SK-N-SH (cell line): ENCODE measurements at regions not wholly inside any gene's neighbourhood (a gene's known extent, or its start where the extent isn't known, plus 50 kb on each side); places are given as distances from the start of the nearest gene placed in this dataset.

Source experiments
- CTCF ChIA-PET: fragments of 300-600, 350-600 bp; formaldehyde crosslinking; extraction: SDS; loops from one replicate; lab custom pipeline; 2021; lab: Yijun Ruan, JAX
- POLR2A ChIA-PET: fragments of 350-600 bp; sonication (Branson Sonifier 250); formaldehyde crosslinking; extraction: SDS; loops from one replicate; lab custom pipeline; 2020; ENCODE audit warnings: antibody characterized with exemption, inconsistent platforms; lab: Yijun Ruan, JAX
- DNase-seq: peaks from one replicate; pipeline ENCODE4 v3.0.0; 2012
- H2AFZ ChIP-seq: fragments of 200-600 bp; sonication (generic); 2 replicates; pipeline ENCODE4 v1.8.1; 2016; ENCODE audit warnings: antibody characterized with exemption, mild to moderate bottlenecking, low read depth
- H3F3A ChIP-seq: fragments of 200-600 bp; sonication (generic); replicated peaks from 2 replicates; pipeline ENCODE3; 2016; ENCODE audit warnings: antibody characterized with exemption, mild to moderate bottlenecking; ENCODE audit not compliant: insufficient read depth
- H3K27ac ChIP-seq, 2 experiments: fragments of 200-500 bp in 1 of 2; fragments of 200-600 bp in 1 of 2; sonication (Bioruptor generic) in 1 of 2; sonication (generic), shearing (Covaris generic) in 1 of 2; 2 replicates each; pipeline versions ENCODE4 v1.5.1 to v1.6.1; 2014 to 2016; ENCODE audit warnings: low read depth in 2 of 2, inconsistent platforms in 1 of 2, low read length in 1 of 2, mild to moderate bottlenecking in 1 of 2, mixed read lengths in 1 of 2
- H3K27me3 ChIP-seq: fragments of 200-600 bp; sonication (generic), shearing (Covaris generic); 2 replicates; pipeline ENCODE4 v1.6.1; 2016; ENCODE audit warnings: mixed run types; ENCODE audit not compliant: insufficient read depth
- H3K36me3 ChIP-seq, 2 experiments: fragments of 200-500 bp in 1 of 2; fragments of 200-600 bp in 1 of 2; sonication (Bioruptor generic) in 1 of 2; sonication (generic) in 1 of 2; replicated peaks in 1 of 2; 2 replicates each; pipeline versions ENCODE3 to v1.5.1; 2014 to 2016; ENCODE audit warnings: low read length in 1 of 2, mild to moderate bottlenecking in 1 of 2; ENCODE audit not compliant: insufficient read depth in 2 of 2, control insufficient read depth in 1 of 2
- H3K4me1 ChIP-seq, 2 experiments: fragments of 200-500 bp in 1 of 2; fragments of 200-600 bp in 1 of 2; sonication (Bioruptor generic) in 1 of 2; sonication (generic), shearing (Covaris generic) in 1 of 2; 2 replicates each; pipeline versions ENCODE4 v1.5.1 to v1.6.1; 2014 to 2016; ENCODE audit warnings: low read depth in 1 of 2, low read length in 1 of 2, mixed run types in 1 of 2; ENCODE audit not compliant: insufficient read depth in 2 of 2, control insufficient read depth in 1 of 2
- H3K4me2 ChIP-seq: fragments of 200-600 bp; sonication (generic), shearing (Covaris generic); 2 replicates; pipeline ENCODE4 v1.6.1; 2017; ENCODE audit warnings: mixed run types
- H3K4me3 ChIP-seq, 2 experiments: fragments of 200-500 bp in 1 of 2; fragments of 200-600 bp in 1 of 2; sonication (Bioruptor generic) in 1 of 2; sonication (generic), shearing (Covaris generic) in 1 of 2; 2 replicates each; pipeline versions ENCODE4 v1.5.1 to v1.8.1; 2014 to 2016; ENCODE audit warnings: low read depth in 2 of 2, inconsistent platforms in 1 of 2, low read length in 1 of 2, mild to moderate bottlenecking in 1 of 2, mixed read lengths in 1 of 2, moderate library complexity in 1 of 2
- H3K79me2 ChIP-seq: fragments of 200-600 bp; sonication (generic); 2 replicates; pipeline ENCODE4 v1.8.1; 2017; ENCODE audit warnings: mild to moderate bottlenecking; ENCODE audit not compliant: insufficient read depth
- H3K9ac ChIP-seq: fragments of 200-600 bp; sonication (generic); 2 replicates; pipeline ENCODE4 v1.6.1; 2017; ENCODE audit warnings: mixed run types
- H3K9me2 ChIP-seq: fragments of 200-600 bp; sonication (generic); 2 replicates; pipeline ENCODE4 v1.6.1; 2017; ENCODE audit warnings: mixed run types
- H3K9me3 ChIP-seq: fragments of 200-600 bp; sonication (generic); 2 replicates; pipeline ENCODE4 v1.6.1; 2017; ENCODE audit warnings: mixed run types, mild to moderate bottlenecking, moderate library complexity
- H4K20me1 ChIP-seq: fragments of 200-600 bp; sonication (generic); 2 replicates; pipeline ENCODE4 v1.6.1; 2017; ENCODE audit warnings: mild to moderate bottlenecking, mixed run types; ENCODE audit not compliant: insufficient read depth
- CHD2 ChIP-seq: fragments of 150-350 bp; IDR thresholded peaks from 2 replicates; pipeline ENCODE4 v1.6.1; 2018; ENCODE audit warnings: low read length; ENCODE audit not compliant: partially characterized antibody
- CTCF ChIP-seq: fragments of 200-600 bp; sonication (generic); IDR thresholded peaks from 2 replicates; pipeline ENCODE4 v1.6.1; 2017; ENCODE audit warnings: antibody characterized with exemption, mild to moderate bottlenecking, moderate library complexity
- EP300 ChIP-seq, 2 experiments: IDR thresholded peaks; 2 replicates each; pipeline versions ENCODE4 v1.4.0 to v1.6.1; 2012; ENCODE audit warnings: borderline replicate concordance in 1 of 2, low read depth in 1 of 2, low read length in 1 of 2
- EZH2phosphoT487 ChIP-seq: fragments of 200-600 bp; sonication (generic); IDR thresholded peaks from 2 replicates; pipeline ENCODE4 v1.6.1; 2017; ENCODE audit warnings: low read depth, mixed run types, mild to moderate bottlenecking, antibody characterized with exemption, moderate library complexity, borderline replicate concordance
- GABPA ChIP-seq: IDR thresholded peaks from 2 replicates; pipeline ENCODE4 v1.4.0; 2012; ENCODE audit warnings: low read depth, mild to moderate bottlenecking
- GATA2 ChIP-seq: sonication (generic); formaldehyde crosslinking; IDR thresholded peaks from 2 replicates; pipeline ENCODE4 v1.5.0; 2020; ENCODE audit warnings: mild to moderate bottlenecking, missing genetic modification reagents
- IRF3 ChIP-seq: fragments of 150-350 bp; IDR thresholded peaks from 2 replicates; pipeline ENCODE4 v1.6.1; 2016; ENCODE audit warnings: mild to moderate bottlenecking, low read depth, low read length
- JUND ChIP-seq: IDR thresholded peaks from 2 replicates; pipeline ENCODE4 v1.4.0; 2012
- MEF2A ChIP-seq: IDR thresholded peaks from 2 replicates; pipeline ENCODE4 v1.4.0; 2012; ENCODE audit warnings: low read depth, borderline replicate concordance
- MXI1 ChIP-seq: IDR thresholded peaks from 2 replicates; pipeline ENCODE4 v1.6.1; 2012; ENCODE audit warnings: mild to moderate bottlenecking, low read depth, low read length, improper control_type of control experiment
- NFIC ChIP-seq: IDR thresholded peaks from 2 replicates; pipeline ENCODE4 v1.4.0; 2012; ENCODE audit warnings: borderline replicate concordance
- NRF1 ChIP-seq: IDR thresholded peaks from 2 replicates; pipeline ENCODE4 v1.6.1; 2012; ENCODE audit warnings: low read depth, mild to moderate bottlenecking, low read length
- PBX3 ChIP-seq: IDR thresholded peaks from 2 replicates; pipeline ENCODE4; 2012
- POLR2AphosphoS5 ChIP-seq: IDR thresholded peaks from 2 replicates; pipeline ENCODE4 v1.6.1; 2012; ENCODE audit warnings: low read depth, low read length
- RAD21 ChIP-seq: IDR thresholded peaks from 2 replicates; pipeline ENCODE4 v1.6.1; 2012; ENCODE audit warnings: mild to moderate bottlenecking, low read length
- RFX5 ChIP-seq: IDR thresholded peaks from 2 replicates; pipeline ENCODE4 v1.6.1; 2012; ENCODE audit warnings: mild to moderate bottlenecking, improper control_type of control experiment, low read length
- SIN3A ChIP-seq: IDR thresholded peaks from 2 replicates; pipeline ENCODE4 v1.6.1; 2012; ENCODE audit warnings: low read depth, mild to moderate bottlenecking, low read length, moderate library complexity, borderline replicate concordance
- TAF1 ChIP-seq: IDR thresholded peaks from 2 replicates; pipeline ENCODE4 v1.6.1; 2012; ENCODE audit warnings: low read depth, mild to moderate bottlenecking, low read length, moderate library complexity, borderline replicate concordance
- YY1 ChIP-seq: IDR thresholded peaks from 2 replicates; pipeline ENCODE4 v1.4.0; 2012; ENCODE audit warnings: low read depth, mild to moderate bottlenecking
- ZBTB33 ChIP-seq: IDR thresholded peaks from 2 replicates; pipeline ENCODE4 v1.4.0; 2012; ENCODE audit warnings: low read depth, borderline replicate concordance
- WGBS: methylation state at CpG from one replicate; pipeline ENCODE4 v1.1.6; 2017; ENCODE audit warnings: low lambda C conversion rate; 5-methylcytosine and 5-hydroxymethylcytosine counted together

DNA sequence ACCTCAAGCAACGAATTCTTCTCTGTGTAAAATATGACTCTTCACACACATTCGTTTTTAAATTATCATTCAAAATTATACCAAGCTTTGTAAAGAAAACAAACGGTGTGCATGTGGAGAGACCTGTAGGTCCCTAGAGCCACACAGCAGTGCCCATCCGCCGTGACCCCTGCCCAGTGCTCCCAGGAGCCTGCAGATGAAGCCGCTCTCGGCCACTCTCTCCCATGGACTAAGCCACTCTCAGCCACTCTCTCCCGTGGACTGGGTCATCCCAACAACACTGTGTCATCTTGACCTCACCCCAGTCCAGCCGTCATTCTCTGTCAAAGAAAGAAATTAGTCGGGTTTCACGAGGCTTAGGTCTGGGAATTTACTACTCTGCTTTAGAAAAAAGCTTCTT lies 391.6 kb downstream of the BRD1 start:
- Histone ChIP-seq H2AFZ (no peak overlapping the region), H3K36me3 (no peaks in the 10 kb centered on the region), H3K27me3 (no peaks in the 10 kb centered on the region; the same call in 1 of the 2 replicates), H3K4me3 (no peak overlapping the region), H3K4me1 (no peaks in the 10 kb centered on the region), H3K27ac (no peak overlapping the region), H3K4me2 (no peak overlapping the region), H4K20me1 (no peaks in the 10 kb centered on the region), H3K9me2 (no peaks in the 10 kb centered on the region), H3F3A (no peaks in the 10 kb centered on the region), H3K9me3 (no peaks in the 10 kb centered on the region), H3K9ac (no peak overlapping the region), H3K79me2 (no peaks in the 10 kb centered on the region)
- ChIA-PET CTCF (no interaction called here), POLR2A (no interaction called here)
- WGBS = 13% methylated on average over 11 of the region's 11 CpGs
- DNase-seq = no peak
- TF ChIP-seq POLR2AphosphoS5 (no peak), CTCF (no peak), ZBTB33 (no peak), IRF3 (no peak), MEF2A (no peak), NRF1 (no peak), EP300 (IDR thresholded peaks at IDR 0.05; ENCODE audit: borderline replicate concordance in 1 of 2, low read depth in 1 of 2, low read length in 1 of 2) (no peak), JUND (no peak), GATA2 (CRISPR knock-in tag) (no peak), SIN3A (no peak), RAD21 (no peak), CHD2 (no peak), TAF1 (no peak), GABPA (no peak)

DNA sequence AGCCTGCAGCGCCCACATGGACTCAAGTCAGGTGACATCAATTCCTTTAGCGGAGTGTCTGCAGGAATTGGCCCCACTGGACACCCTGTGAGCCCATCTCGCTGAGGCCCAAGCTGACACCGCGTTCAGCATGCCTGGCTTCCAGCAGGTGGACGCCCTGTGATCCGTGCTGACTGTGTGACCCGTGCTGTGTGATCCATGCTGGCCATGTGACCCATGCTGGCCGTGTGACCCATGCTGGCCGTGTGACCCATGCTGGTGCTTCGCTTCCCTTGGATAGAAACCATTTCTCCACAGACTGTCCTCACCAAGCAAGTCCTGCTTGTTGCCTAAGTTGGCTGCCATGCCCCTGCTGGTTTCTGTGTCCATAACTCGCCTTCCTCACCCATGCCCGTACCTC lies 392.1 kb downstream of the BRD1 start:
- H3K4me1 ChIP-seq = no peaks in the 10 kb centered on the region
- POLR2A ChIA-PET = no interaction called here
- TF ChIP-seq PBX3 (no peak), TAF1 (no peak), MXI1 (no peak), RFX5 (no peak), MEF2A (no peak), CHD2 (no peak), NFIC (no peak), EZH2phosphoT487 (no peak), ZBTB33 (no peak), YY1 (no peak)

More for the DNA sequence above, 392.1 kb downstream of the BRD1 start:
- no peaks in the 10 kb centered on the region for H3K36me3 ChIP-seq
- 4% methylated on average over 10 of the region's 13 CpGs for WGBS
- H2AFZ ChIP-seq = no peak overlapping the region
- no peak overlapping the region for H3K27ac ChIP-seq
- no peak for DNase-seq
- CTCF ChIA-PET = no interaction called here
- no peaks in the 10 kb centered on the region for H3K9me2 ChIP-seq
- H3K79me2 ChIP-seq = no peaks in the 10 kb centered on the region
- no peaks in the 10 kb centered on the region for H3F3A ChIP-seq
- no peaks in the 10 kb centered on the region; the same call in 1 of the 2 replicates for H3K27me3 ChIP-seq
- H3K9ac ChIP-seq = no peak overlapping the region
- no peaks in the 10 kb centered on the region for H3K9me3 ChIP-seq
- no peaks in the 10 kb centered on the region for H4K20me1 ChIP-seq
- H3K4me3 ChIP-seq = no peak overlapping the region
- H3K4me2 ChIP-seq = no peak overlapping the region
